ENCODE measurements at regions not wholly inside any gene's neighbourhood (a gene's known extent, or its start where the extent isn't known, plus 50 kb on each side); places are given as distances from the start of the nearest gene placed in this dataset.

- TF ChIP-seq, protein P1, sequence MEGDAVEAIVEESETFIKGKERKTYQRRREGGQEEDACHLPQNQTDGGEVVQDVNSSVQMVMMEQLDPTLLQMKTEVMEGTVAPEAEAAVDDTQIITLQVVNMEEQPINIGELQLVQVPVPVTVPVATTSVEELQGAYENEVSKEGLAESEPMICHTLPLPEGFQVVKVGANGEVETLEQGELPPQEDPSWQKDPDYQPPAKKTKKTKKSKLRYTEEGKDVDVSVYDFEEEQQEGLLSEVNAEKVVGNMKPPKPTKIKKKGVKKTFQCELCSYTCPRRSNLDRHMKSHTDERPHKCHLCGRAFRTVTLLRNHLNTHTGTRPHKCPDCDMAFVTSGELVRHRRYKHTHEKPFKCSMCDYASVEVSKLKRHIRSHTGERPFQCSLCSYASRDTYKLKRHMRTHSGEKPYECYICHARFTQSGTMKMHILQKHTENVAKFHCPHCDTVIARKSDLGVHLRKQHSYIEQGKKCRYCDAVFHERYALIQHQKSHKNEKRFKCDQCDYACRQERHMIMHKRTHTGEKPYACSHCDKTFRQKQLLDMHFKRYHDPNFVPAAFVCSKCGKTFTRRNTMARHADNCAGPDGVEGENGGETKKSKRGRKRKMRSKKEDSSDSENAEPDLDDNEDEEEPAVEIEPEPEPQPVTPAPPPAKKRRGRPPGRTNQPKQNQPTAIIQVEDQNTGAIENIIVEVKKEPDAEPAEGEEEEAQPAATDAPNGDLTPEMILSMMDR (IDR thresholded peaks at IDR 0.05): no peak
- TF ChIP-seq POLR2A (IDR thresholded peaks at IDR 0.05): no peak
These were observed 104.4 kb downstream of the INHBB start for GRCh38 chr2:120450196-120450820.

All from heart left ventricle (tissue), 13 donors.